ENCODE measurements at regions not wholly inside any gene's neighbourhood (a gene's known extent, or its start where the extent isn't known, plus 50 kb on each side); places are given as distances from the start of the nearest gene placed in this dataset.

DNA sequence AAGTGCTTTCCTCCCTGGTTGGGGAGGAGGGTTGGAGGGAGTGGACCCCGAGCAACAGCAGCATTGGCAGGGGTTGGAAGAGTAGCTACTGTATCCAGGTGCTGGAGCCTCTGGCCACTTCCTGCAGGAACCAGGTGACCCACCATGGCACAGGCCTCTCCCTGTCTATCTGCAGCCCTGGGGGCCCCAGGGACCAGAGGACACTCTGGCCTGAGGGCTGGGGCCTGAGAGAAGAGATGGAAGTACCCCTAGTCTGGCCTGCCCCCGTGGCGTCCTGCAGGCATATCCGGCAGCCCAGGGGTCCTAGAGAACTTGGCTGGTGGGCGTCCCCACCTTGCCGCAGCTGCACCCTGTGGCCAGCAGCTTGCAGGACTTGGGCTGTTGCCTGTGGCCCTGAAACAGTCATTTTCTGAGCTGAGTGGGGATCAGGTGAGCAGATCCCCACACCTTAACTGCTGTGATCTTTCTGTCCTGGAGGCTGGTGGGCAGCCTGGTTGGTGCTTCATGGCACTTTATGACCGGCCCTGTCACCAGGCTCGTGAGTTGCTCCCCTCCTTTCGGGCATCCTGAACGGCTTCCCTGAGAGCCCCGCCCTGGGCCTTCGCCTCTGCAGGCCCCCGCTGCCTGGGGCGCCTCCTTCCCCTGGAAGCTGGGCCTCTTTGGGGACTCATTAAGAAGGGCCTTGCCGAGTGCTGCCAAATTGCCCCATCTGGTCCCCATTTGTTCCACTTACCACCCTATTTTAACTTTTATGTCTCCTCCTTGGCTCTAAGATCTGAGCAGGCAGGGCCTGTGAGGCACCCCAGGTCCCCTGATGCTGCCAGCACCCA, 298.6 kb downstream of the SEC14L1 start:
- TF ChIP-seq, protein P1, sequence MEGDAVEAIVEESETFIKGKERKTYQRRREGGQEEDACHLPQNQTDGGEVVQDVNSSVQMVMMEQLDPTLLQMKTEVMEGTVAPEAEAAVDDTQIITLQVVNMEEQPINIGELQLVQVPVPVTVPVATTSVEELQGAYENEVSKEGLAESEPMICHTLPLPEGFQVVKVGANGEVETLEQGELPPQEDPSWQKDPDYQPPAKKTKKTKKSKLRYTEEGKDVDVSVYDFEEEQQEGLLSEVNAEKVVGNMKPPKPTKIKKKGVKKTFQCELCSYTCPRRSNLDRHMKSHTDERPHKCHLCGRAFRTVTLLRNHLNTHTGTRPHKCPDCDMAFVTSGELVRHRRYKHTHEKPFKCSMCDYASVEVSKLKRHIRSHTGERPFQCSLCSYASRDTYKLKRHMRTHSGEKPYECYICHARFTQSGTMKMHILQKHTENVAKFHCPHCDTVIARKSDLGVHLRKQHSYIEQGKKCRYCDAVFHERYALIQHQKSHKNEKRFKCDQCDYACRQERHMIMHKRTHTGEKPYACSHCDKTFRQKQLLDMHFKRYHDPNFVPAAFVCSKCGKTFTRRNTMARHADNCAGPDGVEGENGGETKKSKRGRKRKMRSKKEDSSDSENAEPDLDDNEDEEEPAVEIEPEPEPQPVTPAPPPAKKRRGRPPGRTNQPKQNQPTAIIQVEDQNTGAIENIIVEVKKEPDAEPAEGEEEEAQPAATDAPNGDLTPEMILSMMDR (IDR thresholded peaks at IDR 0.05; ENCODE audit: low read depth, low read length), result no peak
- TF ChIP-seq EZH2phosphoT487 (IDR thresholded peaks at IDR 0.05; ENCODE audit: low read depth), result no peak

Measured in OCI-LY3 (cell line).